CD4-positive, CD25-positive, alpha-beta regulatory T cell (primary cell): ENCODE measurements at regions not wholly inside any gene's neighbourhood (a gene's known extent, or its start where the extent isn't known, plus 50 kb on each side); places are given as distances from the start of the nearest gene placed in this dataset.

Source experiments
- ATAC-seq, 2 donors: fragments of 150-1000 bp; cut with Tn5 transposase; one replicate each; pipeline ENCODE4 v1.10.0; 2021; ENCODE audit warnings: low read depth in 2 of 2, moderate number of reproducible peaks in 2 of 2, moderate library complexity in 1 of 2
- DNase-seq, 3 donors: peaks; one replicate each; pipeline versions ENCODE4 v3.0.0 to v3.0.0-alpha.2; 2012 to 2022; ENCODE audit warnings: mixed read lengths in 1 of 3
- H3K27ac ChIP-seq: one replicate; pipeline ENCODE4 v1.7.0; 2013; ENCODE audit warnings: mild to moderate bottlenecking, low read length; ENCODE audit not compliant: insufficient read depth, poor library complexity, severe bottlenecking
- H3K27me3 ChIP-seq: one replicate; pipeline ENCODE4 v1.7.0; 2013; ENCODE audit warnings: low read length; ENCODE audit not compliant: control insufficient read depth, insufficient read depth
- H3K36me3 ChIP-seq: one replicate; pipeline ENCODE4 v1.7.0; 2013; ENCODE audit warnings: mild to moderate bottlenecking, low read length, moderate library complexity; ENCODE audit not compliant: control insufficient read depth, insufficient read depth
- H3K4me1 ChIP-seq: 2 replicates; pipeline ENCODE4 v1.7.0; 2013; ENCODE audit warnings: mild to moderate bottlenecking, low read length; ENCODE audit not compliant: insufficient read depth, control insufficient read depth, poor library complexity, severe bottlenecking
- H3K4me3 ChIP-seq: one replicate; pipeline ENCODE4 v1.7.0; 2013; ENCODE audit warnings: low read depth, mild to moderate bottlenecking, low read length, moderate library complexity
- H3K9me3 ChIP-seq, 2 experiments: 1 replicate in 1 of 2; 2 replicates in 1 of 2; pipeline ENCODE4 v1.7.0; 2013; ENCODE audit warnings: low read length in 2 of 2, mild to moderate bottlenecking in 1 of 2, moderate library complexity in 1 of 2; ENCODE audit not compliant: control insufficient read depth in 2 of 2
- H3K27ac Mint-ChIP-seq, 3 donors: one replicate each; pipeline ENCODE4 v1.8.0; 2020 to 2022; ENCODE audit warnings: mild to moderate bottlenecking in 3 of 3, mixed read lengths in 3 of 3, moderate library complexity in 2 of 3
- H3K27me3 Mint-ChIP-seq: one replicate; pipeline ENCODE4 v1.8.0; 2022; ENCODE audit warnings: mild to moderate bottlenecking, mixed read lengths
- H3K36me3 Mint-ChIP-seq: one replicate; pipeline ENCODE4 v1.8.0; 2020; ENCODE audit warnings: mixed read lengths
- H3K4me1 Mint-ChIP-seq, 4 donors: one replicate each; pipeline ENCODE4 v1.8.0; 2020 to 2022; ENCODE audit warnings: mixed read lengths in 4 of 4, mild to moderate bottlenecking in 1 of 4
- H3K4me3 Mint-ChIP-seq, 4 donors: one replicate each; pipeline ENCODE4 v1.8.0; 2020 to 2022; ENCODE audit warnings: mild to moderate bottlenecking in 4 of 4, mixed read lengths in 4 of 4, moderate library complexity in 3 of 4
- H3K9me3 Mint-ChIP-seq, 7 donors: one replicate each; pipeline ENCODE4 v1.8.0; 2020 to 2022; ENCODE audit warnings: mixed read lengths in 7 of 7, mild to moderate bottlenecking in 3 of 7, moderate library complexity in 2 of 7

DNA sequence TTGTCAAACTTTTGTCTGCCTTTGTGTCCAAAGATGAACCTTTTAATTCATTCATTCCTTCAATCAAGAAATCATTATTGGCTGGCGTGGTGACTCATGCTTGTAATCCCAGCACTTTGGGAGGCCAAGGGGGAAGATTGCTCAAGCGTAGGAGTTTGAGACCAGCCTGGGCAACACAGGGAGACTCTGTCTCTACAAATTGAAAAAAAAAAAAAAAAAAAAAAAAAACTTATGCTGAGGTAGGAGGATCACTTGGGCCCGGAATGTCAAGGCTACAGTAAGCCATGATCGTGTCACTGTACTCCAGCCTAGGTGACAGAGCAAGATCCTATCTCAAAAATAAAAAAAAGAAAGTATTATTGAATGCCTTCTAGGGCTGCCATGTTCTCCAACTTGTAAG is 51.3 kb upstream of the CXADR start:
- Histone ChIP-seq H3K9me3 (no peaks in the 10 kb centered on the region), H3K4me3 (no peak overlapping the region)
- no peak overlapping the region for H3K4me3 Mint-ChIP-seq

DNA sequence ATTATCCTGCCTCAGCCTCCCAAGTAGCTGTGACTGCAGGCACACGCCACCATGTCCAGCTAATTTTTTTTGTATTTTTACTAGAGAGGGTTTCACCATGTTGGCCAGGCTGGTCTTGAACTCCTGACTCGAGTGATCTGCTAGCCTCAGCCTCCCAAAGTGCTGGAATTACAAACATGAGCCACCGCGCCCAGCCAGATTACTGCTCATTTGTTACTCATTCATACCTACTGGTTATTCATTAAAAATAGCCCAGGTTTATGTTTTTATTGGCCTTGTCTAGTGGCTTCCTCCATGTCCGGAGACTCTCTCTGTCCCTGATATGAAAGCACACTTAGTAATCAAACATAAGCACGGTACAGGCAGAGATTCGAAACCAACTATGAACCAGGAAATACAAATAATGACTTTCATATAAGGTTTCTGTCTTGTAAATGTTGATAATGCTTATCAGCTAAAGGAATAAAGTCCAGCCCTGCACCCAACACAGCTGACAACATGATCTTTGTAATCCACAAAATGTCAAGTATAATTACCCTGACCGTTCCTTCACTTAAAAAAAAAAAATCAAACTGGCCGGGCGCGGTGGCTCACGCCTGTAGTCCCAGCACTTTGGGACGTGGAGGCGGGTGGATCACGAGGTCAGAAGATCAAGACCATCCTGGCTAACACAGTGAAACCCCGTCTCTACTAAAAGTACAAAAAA is 50.4 kb upstream of the CXADR start:
- Histone ChIP-seq H3K9me3 (no peaks in the 10 kb centered on the region), H3K27me3 (no peaks in the 10 kb centered on the region), H3K4me3 (no peak overlapping the region), H3K4me1 (no peaks in the 10 kb centered on the region), H3K36me3 (no peaks in the 10 kb centered on the region), H3K27ac (no peak overlapping the region)
- peaks cover 0 to 4% (median 0%) of the 10 kb centered on the region in 7 donors for H3K9me3 Mint-ChIP-seq
- no peaks in the 10 kb centered on the region for H3K36me3 Mint-ChIP-seq
- no peaks in the 10 kb centered on the region for H3K27me3 Mint-ChIP-seq
- DNase-seq (no peak), ATAC-seq (no peak)
- no peak overlapping the region for H3K27ac Mint-ChIP-seq
- H3K4me1 Mint-ChIP-seq, result no peaks in the 10 kb centered on the region
- no peak overlapping the region for H3K4me3 Mint-ChIP-seq

More for the DNA sequence above, 51.3 kb upstream of the CXADR start:
- H3K27me3 Mint-ChIP-seq, result no peaks in the 10 kb centered on the region
- H3K4me1 Mint-ChIP-seq, result no peaks in the 10 kb centered on the region
- no peak for ATAC-seq
- Histone ChIP-seq H3K27me3 (no peaks in the 10 kb centered on the region), H3K36me3 (no peaks in the 10 kb centered on the region), H3K27ac (no peak overlapping the region), H3K4me1 (no peaks in the 10 kb centered on the region)
- no peaks in the 10 kb centered on the region for H3K36me3 Mint-ChIP-seq
- H3K27ac Mint-ChIP-seq, result no peak overlapping the region
- no peak for DNase-seq
- peaks cover 0 to 4% (median 0%) of the 10 kb centered on the region in 7 donors for H3K9me3 Mint-ChIP-seq
